GM19452 (cell line): ENCODE measurements at regions not wholly inside any gene's neighbourhood (a gene's known extent, or its start where the extent isn't known, plus 50 kb on each side); places are given as distances from the start of the nearest gene placed in this dataset.

Experiments used
- ATAC-seq: cut with Tn5 transposase; IDR thresholded peaks from one replicate; pipeline ENCODE4 v1.9.1; 2021; ENCODE audit not compliant: unreplicated experiment

- ATAC-seq, result no peak
These were observed 99.6 kb upstream of the NBEA start for GRCh38 chr13:34842466-34842865.

GRCh38 chr13:34847766-34848165 lies 94.3 kb upstream of the NBEA start:
- no peak for ATAC-seq

GRCh38 chr13:34849406-34849805 lies 92.7 kb upstream of the NBEA start:
- no peak for ATAC-seq

- ATAC-seq, result no peak
These were observed 88.9 kb upstream of the NBEA start for GRCh38 chr13:34853161-34853560.

- ATAC-seq, result no peak
These were observed 84.3 kb upstream of the NBEA start for GRCh38 chr13:34857558-34858325.

- no peak for ATAC-seq
These were observed 79.8 kb upstream of the NBEA start for GRCh38 chr13:34862311-34862710.

GRCh38 chr13:34862716-34863115 lies 79.4 kb upstream of the NBEA start:
- ATAC-seq, result no peak

DNA sequence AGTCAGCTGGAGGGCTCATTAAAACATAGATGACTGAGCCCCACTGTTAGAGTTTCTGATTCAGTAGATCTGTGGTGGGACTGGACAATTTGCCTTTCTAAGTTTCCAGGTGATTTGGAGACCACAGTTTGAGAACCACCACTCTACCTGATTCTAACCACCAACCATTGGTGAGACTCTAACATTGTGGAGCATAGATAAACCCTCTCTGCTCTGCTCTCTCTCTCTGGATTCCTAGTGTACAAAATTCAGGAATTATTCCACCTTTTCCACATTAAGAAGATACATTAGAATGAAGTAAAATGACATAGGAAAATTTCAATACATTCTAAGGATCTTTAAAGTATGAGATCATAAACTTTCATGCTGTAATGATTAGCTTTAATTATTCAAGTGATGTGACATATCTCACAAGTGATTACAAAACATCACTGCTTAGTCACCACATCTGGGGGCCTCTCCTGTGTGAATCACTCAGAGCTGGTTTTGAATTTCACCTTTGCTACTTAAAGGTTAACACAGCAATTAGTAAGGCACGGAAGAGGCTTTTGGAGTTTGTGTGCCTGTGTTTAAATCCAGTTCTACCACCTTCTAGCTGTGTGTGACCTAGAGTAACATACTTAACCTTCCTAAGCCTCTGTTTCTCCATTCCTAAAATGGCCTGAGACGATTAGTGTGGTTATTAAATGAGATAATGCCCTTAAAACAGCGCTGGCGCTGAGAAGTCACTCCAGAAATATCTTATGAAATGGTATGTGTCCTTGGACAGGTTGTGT lies 78.5 kb upstream of the NBEA start:
- no peak for ATAC-seq

DNA sequence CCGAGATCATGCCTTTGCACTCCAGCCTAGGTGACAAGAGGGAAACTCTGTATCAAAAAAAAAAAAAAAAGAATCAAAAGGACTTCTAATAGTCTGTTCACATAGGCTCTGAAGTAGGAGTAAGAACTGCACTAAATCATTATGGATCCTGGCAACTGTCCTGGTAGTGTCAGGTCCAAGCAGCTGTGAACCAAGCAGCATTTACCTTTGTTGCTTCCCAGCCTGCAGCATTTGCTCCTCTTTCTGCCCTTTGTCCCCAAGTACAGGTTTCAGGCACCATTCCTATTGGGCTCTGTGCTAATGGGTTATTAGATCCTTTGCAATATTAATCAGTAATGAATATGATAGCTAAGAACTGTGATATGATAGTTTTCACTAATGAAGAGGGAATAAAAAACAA lies 77.4 kb upstream of the NBEA start:
- no peak for ATAC-seq

GRCh38 chr13:34867590-34867989 lies 74.5 kb upstream of the NBEA start:
- no peak for ATAC-seq

DNA sequence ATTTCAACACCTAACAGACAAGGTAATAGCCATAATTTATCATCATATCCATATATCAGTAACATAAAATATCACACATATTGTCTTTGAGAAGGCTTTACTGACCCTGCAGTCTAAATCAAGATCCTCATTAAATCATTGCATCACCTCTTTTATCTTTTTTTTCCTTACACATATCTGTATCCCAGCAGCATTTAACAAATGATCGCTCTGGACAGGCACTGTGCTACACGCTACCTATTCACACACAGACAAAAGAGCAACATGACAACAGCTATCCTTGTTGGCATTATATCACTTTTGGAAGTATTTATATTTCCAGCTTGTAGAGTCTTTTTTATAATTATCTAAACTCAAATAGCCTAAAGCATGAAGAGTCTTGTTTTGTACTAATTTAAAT lies 73.3 kb upstream of the NBEA start:
- ATAC-seq, result no peak

DNA sequence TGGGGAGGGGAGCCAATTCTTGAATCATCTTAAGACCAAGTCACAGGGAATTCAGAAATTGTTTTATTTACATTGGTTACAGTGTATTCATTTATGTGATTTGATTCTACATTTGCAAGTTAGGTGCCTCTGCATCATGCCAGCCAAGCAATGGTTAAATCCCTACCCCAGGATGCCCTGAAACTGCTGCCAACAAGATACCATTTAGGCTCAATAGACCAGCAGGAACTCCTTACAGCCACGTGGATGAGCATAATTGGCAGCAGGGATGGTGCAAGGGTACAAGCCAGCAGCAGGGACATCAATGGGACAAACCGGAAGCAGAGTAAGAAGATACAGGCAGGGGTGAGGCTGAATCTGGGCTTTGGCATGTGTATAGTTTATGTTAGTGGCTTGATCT lies 72.4 kb upstream of the NBEA start:
- no peak for ATAC-seq

- ATAC-seq, result no peak
These were observed 63.7 kb upstream of the NBEA start for GRCh38 chr13:34878329-34878728.

DNA sequence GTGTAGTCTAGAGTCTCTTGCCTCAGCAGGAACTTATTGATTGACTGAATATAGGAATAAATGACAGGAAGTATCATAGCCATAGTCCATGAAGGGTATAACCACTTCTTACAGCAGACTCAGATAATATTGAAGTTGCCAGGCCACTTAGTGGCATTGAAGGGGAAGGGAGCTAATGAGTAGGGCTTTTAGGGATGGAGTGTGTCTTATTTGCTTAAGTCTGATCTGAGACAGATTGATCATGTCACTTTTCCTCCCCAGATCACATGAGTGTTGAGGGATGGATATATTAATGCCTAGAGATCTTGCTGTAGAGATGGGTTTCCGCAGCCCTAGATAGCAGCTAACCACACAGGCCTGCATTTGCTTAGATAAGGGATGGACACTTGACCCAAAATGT lies 62.2 kb upstream of the NBEA start:
- no peak for ATAC-seq

- ATAC-seq, result no peak
These were observed 60.6 kb upstream of the NBEA start for GRCh38 chr13:34881494-34881893.

DNA sequence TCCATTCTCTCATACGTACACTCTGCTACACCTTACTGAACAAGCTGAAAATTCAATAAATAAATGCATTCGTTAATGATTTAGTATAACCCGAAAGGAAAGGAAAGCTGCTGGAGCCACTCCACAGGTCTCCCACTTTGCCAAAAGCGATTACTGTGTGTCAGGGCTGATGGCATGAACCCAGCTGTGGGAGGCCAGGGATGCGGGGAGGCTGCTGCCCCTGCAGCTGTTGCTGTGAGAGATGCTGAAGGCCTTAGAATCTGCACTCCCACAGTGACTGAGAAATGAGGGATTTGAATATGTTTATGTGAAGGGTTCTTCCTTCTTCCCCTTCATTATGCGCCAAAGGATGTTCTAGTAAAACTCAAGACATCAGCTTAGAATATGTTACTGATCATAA lies 58.7 kb upstream of the NBEA start:
- no peak for ATAC-seq

- ATAC-seq, result no peak
These were observed 57.7 kb upstream of the NBEA start for GRCh38 chr13:34884366-34884765.

DNA sequence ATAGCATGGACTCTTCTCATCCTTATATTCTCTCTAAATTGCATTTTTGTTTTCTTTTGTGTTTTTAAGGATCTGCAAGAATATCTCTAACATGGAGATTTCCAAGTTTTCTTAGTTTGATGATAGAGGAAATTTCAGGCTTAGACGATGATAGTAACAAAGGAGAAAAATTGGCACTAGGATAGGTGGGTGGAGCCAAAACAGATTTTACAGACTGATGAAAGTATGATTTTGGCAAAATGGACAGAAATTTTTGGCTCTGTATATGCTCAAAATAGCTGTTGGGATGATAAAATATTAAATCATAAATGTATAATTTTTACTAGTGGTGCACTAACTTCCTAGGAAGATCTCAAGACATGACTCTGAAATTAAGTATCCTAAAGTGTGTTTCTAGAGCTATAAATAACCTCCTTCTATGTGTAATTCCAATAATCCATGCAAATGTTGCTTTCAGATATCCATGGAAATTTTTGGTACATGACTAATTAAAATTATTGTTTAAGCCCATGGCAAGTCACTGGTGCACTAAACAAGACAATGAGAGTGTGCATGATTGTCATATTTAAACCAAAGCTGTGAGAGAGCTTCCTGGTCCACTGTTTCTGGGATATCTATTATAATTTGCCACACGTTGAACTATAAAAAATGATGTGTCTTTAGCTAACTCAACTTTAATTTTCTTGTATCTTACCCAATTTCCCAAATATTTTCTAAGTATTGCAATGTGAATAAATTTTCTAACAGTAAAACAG lies 55.8 kb upstream of the NBEA start:
- no peak for ATAC-seq

GRCh38 chr13:34886987-34887386 lies 55.1 kb upstream of the NBEA start:
- ATAC-seq, result no peak
